Adrenal gland (tissue), 9 donors: ENCODE measurements at regions not wholly inside any gene's neighbourhood (a gene's known extent, or its start where the extent isn't known, plus 50 kb on each side); places are given as distances from the start of the nearest gene placed in this dataset.
"Not testable (repeated sequence)": the region's sequence is repeated elsewhere in the genome, so short reads cannot be mapped to it uniquely, and the experiment has no call there.

Source experiments
- DNase-seq, 7 donors: peaks; one replicate each; pipeline ENCODE4 v3.0.0-alpha.2; 2019 to 2020
- H3K27ac ChIP-seq, 5 donors: fragments of 200-600 bp; sonication (generic) in 4 of 5; 1 replicate in 3 of 5; 2 replicates in 2 of 5; pipeline versions ENCODE4 v1.5.1 to v1.8.0; 2016 to 2020; ENCODE audit warnings: mild to moderate bottlenecking in 1 of 5
- H3K27me3 ChIP-seq: fragments of 200-600 bp; 2 replicates; pipeline ENCODE4 v1.8.0; 2021
- H3K36me3 ChIP-seq, 2 donors: fragments of 200-600 bp; replicated peaks in 1 of 2; 1 replicate in 1 of 2; 2 replicates in 1 of 2; pipeline versions ENCODE4 v1.5.1 to v1.8.0; 2018 to 2022
- H3K4me1 ChIP-seq, 2 donors: fragments of 200-600 bp; replicated peaks in 1 of 2; 1 replicate in 1 of 2; 2 replicates in 1 of 2; pipeline versions ENCODE4 v1.5.1 to v1.8.0; 2018 to 2021
- H3K4me3 ChIP-seq, 4 donors: fragments of 200-600 bp; sonication (generic) in 3 of 4; one replicate each; pipeline ENCODE4 v1.5.1; 2016 to 2018
- H3K9me3 ChIP-seq, 3 donors: fragments of 200-600 bp; sonication (generic) in 1 of 3; replicated peaks in 1 of 3; 1 replicate in 2 of 3; 2 replicates in 1 of 3; pipeline versions ENCODE4 v1.5.1 to v1.8.0; 2016 to 2021
- POLR2A ChIP-seq, 2 donors: fragments of 450-650 bp; IDR thresholded peaks; one replicate each; pipeline ENCODE4 v1.6.1; 2017; ENCODE audit warnings: antibody characterized with exemption in 2 of 2, mild to moderate bottlenecking in 2 of 2, moderate library complexity in 1 of 2
- WGBS, 4 donors: extraction: QIAGEN DNeasy Blood & Tissue Kit in 2 of 4; methylation state at CpG; one replicate each; pipeline versions ENCODE4 v1.1.5 to v1.1.7; 2013 to 2017; 5-methylcytosine and 5-hydroxymethylcytosine counted together
- intact Hi-C, 2 donors: fragments of 100-400 bp; cut with DNase I; formaldehyde crosslinking; loops; one replicate each; pipeline versions ENCODE4 v1.14.1 to v1.15.0; 2022 to 2023
- TF ChIP-seq, protein P1 (sequence below), 6 experiments: fragments of 450-650 bp in 4 of 6; fragments of 200-600 bp in 2 of 6; sonication (generic) in 1 of 6; IDR thresholded peaks; 1 replicate in 5 of 6; 2 replicates in 1 of 6; pipeline versions ENCODE4 v1.5.1 to v1.8.0; 2016 to 2021; ENCODE audit warnings: antibody characterized with exemption in 6 of 6, mild to moderate bottlenecking in 2 of 6, moderate library complexity in 1 of 6
- donor health status: healthy with polysubstance abuse.
- donor health status: Bipolar disorder and iron deficiency.
- donor health status: DM: yes; HTN: yes; CAD: no.
- donor health status: DM: no; HTN: no; CAD: no.
- donor health status: DM: no; HTN: no; CAD: no.

DNA sequence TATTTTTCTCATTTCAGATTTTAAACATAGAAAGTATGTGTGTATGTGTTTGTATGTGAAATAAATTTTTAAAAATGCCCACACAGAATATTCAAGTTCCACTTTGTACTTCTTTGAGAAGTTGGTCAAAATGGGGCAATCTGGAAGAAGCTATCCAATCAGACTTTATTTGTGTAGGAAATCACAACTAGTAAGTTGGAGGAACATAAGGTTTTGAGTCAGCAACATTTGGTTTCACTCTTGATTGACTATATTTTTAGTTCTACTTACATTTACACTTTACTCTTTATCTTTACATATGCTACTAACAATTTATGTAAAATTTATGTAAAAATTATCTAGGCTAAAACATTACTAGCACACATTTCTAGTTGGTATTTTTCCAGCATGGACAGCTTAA lies 128.1 kb downstream of the ATXN7L3B start:
- intact Hi-C loops: no loop called here
- no peak overlapping the region for H3K4me3 ChIP-seq
- H3K27ac ChIP-seq: no peak overlapping the region
- TF ChIP-seq POLR2A (IDR thresholded peaks at IDR 0.05): no peak
- TF ChIP-seq, protein P1, sequence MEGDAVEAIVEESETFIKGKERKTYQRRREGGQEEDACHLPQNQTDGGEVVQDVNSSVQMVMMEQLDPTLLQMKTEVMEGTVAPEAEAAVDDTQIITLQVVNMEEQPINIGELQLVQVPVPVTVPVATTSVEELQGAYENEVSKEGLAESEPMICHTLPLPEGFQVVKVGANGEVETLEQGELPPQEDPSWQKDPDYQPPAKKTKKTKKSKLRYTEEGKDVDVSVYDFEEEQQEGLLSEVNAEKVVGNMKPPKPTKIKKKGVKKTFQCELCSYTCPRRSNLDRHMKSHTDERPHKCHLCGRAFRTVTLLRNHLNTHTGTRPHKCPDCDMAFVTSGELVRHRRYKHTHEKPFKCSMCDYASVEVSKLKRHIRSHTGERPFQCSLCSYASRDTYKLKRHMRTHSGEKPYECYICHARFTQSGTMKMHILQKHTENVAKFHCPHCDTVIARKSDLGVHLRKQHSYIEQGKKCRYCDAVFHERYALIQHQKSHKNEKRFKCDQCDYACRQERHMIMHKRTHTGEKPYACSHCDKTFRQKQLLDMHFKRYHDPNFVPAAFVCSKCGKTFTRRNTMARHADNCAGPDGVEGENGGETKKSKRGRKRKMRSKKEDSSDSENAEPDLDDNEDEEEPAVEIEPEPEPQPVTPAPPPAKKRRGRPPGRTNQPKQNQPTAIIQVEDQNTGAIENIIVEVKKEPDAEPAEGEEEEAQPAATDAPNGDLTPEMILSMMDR (IDR thresholded peaks at IDR 0.05): no peak
- no peaks in the 10 kb centered on the region for H3K27me3 ChIP-seq
- H3K9me3 ChIP-seq: no peaks in the 10 kb centered on the region
- DNase-seq: no peak
- H3K4me1 ChIP-seq: no peaks in the 10 kb centered on the region
- H3K36me3 ChIP-seq: no peaks in the 10 kb centered on the region

DNA sequence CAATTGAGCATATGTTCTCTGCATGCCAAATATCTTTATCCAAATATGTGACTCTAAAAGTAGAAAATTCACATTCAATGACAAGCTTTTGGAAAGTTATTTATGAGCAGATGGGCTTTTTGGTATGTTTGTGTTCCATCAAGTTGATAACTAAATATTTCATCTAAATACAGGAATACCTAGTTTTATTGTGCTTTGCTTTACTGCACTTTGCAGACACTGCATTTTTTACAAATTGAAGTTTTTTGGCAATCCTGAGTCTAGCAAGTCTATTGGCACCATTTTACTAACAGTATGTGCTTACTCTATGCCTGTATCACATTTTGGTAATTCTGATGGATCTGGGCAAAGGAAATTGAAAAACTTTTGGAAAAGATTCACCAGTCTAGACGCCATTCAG lies 133.8 kb downstream of the ATXN7L3B start:
- Histone ChIP-seq H3K4me1 (no peaks in the 10 kb centered on the region), H3K36me3 (no peaks in the 10 kb centered on the region), H3K9me3 (no peaks in the 10 kb centered on the region), H3K27me3 (no peaks in the 10 kb centered on the region), H3K27ac (no peak overlapping the region), H3K4me3 (no peak overlapping the region)
- TF ChIP-seq, protein P1 (IDR thresholded peaks at IDR 0.05): no peak
- TF ChIP-seq POLR2A (IDR thresholded peaks at IDR 0.05): no peak
- intact Hi-C loops: no loop called here
- 60 to 86% (median 74%) methylated on average over 1 of the region's 1 CpG for WGBS, 4 donors
- DNase-seq: no peak

DNA sequence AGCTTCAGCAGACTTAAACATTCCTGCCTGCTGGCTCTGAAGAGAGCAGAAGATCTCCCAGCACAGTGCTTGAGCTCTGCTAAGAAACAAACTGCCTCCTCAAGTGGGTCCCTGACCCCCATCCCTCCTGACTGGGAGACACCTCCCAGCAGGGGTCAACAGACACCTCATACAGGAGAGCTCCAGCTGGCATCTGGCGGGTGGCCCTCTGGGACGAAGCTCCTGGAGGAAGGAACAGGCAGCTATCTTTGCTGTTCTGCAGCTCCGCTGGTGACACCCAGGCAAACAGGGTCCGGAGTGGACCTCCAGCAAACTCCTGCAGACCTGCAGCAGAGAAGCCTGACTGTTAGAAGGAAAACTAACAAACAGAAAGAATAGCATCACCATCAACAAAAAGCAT lies 139.3 kb downstream of the ATXN7L3B start:
- H3K4me1 ChIP-seq, H3K36me3 ChIP-seq, H3K27ac ChIP-seq, DNase-seq, intact Hi-C loops, H3K9me3 ChIP-seq, H3K4me3 ChIP-seq, H3K27me3 ChIP-seq: not testable (repeated sequence)
- WGBS, 4 donors: 85 to 94% (median 88%) methylated on average over 2 to 4 of the region's 4 CpGs

DNA sequence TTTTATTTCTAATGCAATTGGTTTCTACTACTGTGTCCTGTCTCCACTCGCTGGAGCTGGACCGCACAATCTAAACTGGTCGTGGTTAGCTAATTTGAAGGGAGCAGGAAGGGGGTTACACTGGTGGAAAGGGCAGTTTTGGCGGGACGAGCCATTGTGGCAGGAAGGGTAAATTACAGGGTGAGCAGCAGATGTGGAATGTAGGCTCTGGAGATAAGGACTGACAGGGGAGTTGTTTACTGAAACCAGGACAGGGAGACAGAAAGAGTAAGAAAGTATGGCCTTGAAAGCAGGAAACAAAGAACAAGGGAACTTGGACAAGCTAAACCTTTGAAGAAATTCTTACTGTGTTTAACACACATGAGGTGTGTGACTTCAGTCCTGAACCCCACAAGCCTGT lies 147.8 kb downstream of the ATXN7L3B start:
- Histone ChIP-seq H3K4me3 (no peak overlapping the region), H3K27ac (no peak overlapping the region), H3K4me1 (no peaks in the 10 kb centered on the region), H3K27me3 (no peaks in the 10 kb centered on the region), H3K36me3 (no peaks in the 10 kb centered on the region), H3K9me3 (no peaks in the 10 kb centered on the region)
- WGBS, 4 donors: 64 to 74% (median 69%) methylated on average over 5 of the region's 5 CpGs
- DNase-seq: no peak
- intact Hi-C loops: no loop called here
- TF ChIP-seq, protein P1 (IDR thresholded peaks at IDR 0.05): no peak
- TF ChIP-seq POLR2A (IDR thresholded peaks at IDR 0.05): no peak

DNA sequence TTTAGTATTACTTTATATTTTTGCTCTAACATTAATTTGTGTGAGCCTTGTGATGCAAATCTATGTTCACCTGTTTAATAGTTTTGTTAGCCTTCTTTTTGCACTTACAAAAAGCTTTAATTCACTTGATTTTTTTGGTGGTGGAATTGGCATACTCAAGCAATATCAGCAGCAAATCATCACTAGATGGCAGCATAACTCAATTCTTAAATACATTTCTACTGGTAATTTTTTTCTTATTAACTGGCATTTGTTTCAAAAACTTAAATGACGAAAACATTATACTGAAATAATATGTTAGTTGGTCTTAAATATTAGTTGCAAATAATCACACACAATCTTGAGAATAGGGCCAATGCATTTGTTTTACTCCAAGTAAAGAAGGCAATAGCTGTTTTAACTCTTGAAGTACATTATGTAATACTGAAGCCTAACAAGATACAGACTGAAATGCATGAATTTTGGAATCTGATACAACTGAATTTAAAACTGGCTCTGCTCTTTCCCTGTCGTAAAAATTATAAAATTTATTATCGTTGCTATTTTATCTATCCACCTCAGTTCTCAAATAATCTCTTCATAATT lies 151.5 kb downstream of the ATXN7L3B start:
- no peak for TF ChIP-seq POLR2A (IDR thresholded peaks at IDR 0.05)
- TF ChIP-seq, protein P1 (IDR thresholded peaks at IDR 0.05): peak; percentile 37 to 61 (median 44)
- H3K27me3 ChIP-seq: no peaks in the 10 kb centered on the region
- H3K4me3 ChIP-seq: no peak overlapping the region
- no peaks in the 10 kb centered on the region for H3K36me3 ChIP-seq
- intact Hi-C loops: no loop called here
- no peaks in the 10 kb centered on the region for H3K4me1 ChIP-seq
- no peaks in the 10 kb centered on the region for H3K9me3 ChIP-seq
- DNase-seq: no peak
- no peak overlapping the region for H3K27ac ChIP-seq
- 19 to 26% (median 23%) methylated on average over 3 of the region's 3 CpGs for WGBS, 4 donors
